ENCODE measurements at regions not wholly inside any gene's neighbourhood (a gene's known extent, or its start where the extent isn't known, plus 50 kb on each side); places are given as distances from the start of the nearest gene placed in this dataset.

DNA sequence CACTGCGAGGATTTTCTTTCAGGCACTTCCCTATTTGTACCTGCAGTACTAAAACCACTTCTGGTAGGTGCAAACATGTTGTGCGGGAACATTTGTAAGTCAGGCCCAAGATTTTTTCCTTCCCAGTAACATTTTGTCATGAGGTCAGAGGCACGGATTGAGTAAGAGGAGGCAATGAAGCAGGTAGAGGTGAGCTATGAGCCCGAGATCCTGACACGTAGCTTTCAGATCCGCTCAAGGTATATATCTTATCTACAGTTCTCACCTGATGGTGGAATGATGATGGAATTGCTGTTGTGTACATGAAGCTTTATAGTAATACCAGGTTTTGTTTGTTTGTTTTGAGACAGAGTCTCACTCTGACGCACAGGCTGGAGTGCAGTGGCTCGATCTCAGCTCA lies 497.5 kb downstream of the NR2F2 start:
- TF ChIP-seq, protein P1, sequence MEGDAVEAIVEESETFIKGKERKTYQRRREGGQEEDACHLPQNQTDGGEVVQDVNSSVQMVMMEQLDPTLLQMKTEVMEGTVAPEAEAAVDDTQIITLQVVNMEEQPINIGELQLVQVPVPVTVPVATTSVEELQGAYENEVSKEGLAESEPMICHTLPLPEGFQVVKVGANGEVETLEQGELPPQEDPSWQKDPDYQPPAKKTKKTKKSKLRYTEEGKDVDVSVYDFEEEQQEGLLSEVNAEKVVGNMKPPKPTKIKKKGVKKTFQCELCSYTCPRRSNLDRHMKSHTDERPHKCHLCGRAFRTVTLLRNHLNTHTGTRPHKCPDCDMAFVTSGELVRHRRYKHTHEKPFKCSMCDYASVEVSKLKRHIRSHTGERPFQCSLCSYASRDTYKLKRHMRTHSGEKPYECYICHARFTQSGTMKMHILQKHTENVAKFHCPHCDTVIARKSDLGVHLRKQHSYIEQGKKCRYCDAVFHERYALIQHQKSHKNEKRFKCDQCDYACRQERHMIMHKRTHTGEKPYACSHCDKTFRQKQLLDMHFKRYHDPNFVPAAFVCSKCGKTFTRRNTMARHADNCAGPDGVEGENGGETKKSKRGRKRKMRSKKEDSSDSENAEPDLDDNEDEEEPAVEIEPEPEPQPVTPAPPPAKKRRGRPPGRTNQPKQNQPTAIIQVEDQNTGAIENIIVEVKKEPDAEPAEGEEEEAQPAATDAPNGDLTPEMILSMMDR (IDR thresholded peaks at IDR 0.05), result no peak
- no peak for TF ChIP-seq EP300 (IDR thresholded peaks at IDR 0.05)

Measured in ovary (tissue), 3 donors.